GM12875 (cell line): ENCODE measurements at regions not wholly inside any gene's neighbourhood (a gene's known extent, or its start where the extent isn't known, plus 50 kb on each side); places are given as distances from the start of the nearest gene placed in this dataset.

Experiments
- H3K4me3 ChIP-seq: one replicate; pipeline ENCODE4 v1.5.1; 2011; ENCODE audit warnings: low read depth, low read length, control low read depth
- TF ChIP-seq, protein P1 (sequence below): IDR thresholded peaks from 2 replicates; pipeline ENCODE4 v1.5.1; 2011; ENCODE audit warnings: low read depth, mild to moderate bottlenecking, control low read depth, inconsistent platforms, low read length, moderate library complexity, borderline replicate concordance; ENCODE audit not compliant: insufficient read depth

DNA sequence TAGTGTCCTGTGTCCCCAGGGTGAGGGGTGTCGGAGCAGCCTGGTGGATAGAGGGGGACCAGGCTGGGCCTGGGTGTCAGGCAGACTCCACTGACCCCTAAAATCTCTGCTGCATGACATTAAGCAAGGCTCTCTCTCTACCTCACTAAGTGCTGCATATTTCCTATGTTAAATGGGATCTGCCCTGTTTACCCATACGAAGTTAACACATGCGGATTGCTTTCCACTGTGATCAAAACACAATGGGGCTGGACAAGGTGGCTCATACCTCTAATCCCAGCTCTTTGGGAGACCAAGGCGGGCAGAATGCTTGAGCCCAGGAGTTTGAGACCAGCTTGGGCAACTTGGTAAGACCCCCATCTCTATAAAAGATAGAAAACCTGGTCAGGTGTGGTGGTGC, 426.2 kb downstream of the MIAT start:
- H3K4me3 ChIP-seq: no peak overlapping the region
- TF ChIP-seq, protein P1, sequence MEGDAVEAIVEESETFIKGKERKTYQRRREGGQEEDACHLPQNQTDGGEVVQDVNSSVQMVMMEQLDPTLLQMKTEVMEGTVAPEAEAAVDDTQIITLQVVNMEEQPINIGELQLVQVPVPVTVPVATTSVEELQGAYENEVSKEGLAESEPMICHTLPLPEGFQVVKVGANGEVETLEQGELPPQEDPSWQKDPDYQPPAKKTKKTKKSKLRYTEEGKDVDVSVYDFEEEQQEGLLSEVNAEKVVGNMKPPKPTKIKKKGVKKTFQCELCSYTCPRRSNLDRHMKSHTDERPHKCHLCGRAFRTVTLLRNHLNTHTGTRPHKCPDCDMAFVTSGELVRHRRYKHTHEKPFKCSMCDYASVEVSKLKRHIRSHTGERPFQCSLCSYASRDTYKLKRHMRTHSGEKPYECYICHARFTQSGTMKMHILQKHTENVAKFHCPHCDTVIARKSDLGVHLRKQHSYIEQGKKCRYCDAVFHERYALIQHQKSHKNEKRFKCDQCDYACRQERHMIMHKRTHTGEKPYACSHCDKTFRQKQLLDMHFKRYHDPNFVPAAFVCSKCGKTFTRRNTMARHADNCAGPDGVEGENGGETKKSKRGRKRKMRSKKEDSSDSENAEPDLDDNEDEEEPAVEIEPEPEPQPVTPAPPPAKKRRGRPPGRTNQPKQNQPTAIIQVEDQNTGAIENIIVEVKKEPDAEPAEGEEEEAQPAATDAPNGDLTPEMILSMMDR: no peak

DNA sequence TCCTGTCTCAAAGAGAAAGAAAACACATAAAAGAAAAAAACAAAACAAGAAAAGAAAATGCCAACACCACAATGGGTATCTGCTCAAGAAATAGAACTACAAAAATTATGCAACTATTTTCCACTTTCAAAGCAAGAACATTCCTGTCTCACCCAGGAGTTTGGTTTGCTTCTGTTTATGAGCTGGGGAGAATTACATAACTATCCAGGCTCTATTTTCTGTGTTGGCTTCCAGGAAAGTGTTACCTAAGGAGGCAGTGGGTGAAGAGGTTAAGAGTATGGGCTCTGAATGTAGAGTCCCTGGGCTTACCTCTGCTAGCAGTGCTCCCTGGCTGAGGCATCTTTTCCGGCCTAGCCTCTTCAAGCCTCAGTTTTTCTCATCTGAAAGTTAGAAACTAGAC, 426.7 kb downstream of the MIAT start:
- TF ChIP-seq, protein P1: no peak
- H3K4me3 ChIP-seq: no peak overlapping the region

DNA sequence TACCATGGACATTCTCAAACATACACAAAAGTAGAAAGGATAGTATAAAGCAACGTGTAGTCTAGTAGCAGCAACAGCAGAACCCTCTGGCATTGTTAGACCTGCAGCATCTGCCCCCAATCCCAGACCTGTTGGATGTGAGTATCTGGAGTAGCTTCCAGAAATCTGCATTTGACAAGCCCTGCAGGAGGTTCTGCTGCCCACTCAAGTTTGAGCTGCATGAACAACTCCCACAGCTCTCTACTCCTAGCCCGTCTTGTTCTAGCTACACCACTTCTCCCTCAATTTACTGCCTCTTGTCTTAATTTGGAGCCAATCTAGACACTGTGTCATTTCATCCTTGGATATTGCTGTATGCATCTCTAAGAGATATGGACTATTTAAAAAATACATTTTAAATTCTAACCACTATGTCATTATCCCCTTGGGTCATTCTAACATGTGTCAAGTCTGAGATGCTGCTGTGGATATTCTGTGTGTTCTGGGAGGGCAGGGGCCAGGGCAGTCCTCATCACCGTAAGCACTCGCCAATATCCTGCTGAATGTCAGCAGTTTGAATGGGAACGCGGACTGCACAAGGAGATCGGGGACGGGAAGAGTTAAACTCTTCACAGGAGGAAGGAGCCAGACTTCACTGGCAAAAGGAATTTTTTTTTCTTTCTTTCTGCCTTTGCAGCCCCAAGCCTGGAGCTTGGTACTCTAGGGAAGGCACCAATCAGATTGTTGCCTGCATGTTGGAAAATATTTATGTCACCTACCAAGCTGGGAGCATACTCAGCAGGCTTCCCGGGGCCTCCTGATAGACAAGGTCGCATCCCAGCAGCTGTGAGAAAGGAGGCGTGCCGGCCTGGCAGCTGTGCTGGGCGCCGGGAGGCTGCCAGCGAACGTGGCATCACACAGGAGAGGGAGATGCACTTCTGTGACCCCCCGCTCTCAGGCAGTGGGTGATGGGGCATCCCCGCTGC, 429.0 kb downstream of the MIAT start:
- TF ChIP-seq, protein P1: no peak
- H3K4me3 ChIP-seq: no peak overlapping the region

DNA sequence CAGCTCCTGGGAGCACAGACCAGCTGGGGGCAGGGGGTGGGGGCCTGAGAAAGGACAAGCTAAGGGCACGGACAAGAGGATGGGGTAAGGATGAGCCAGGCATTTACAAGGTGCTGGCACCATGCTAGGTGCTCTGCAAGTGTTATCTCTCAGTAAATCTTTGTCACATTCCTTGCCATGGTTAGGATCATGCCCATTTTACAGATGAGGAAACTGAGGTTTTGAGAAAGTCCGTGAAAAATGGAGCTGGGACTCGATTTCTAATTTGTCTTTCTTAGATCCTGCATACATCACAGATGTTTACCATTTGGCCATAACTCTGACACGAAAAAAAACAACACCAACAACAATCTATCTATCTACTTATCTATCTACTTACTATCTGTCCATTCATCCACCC, 429.7 kb downstream of the MIAT start:
- TF ChIP-seq, protein P1: no peak

DNA sequence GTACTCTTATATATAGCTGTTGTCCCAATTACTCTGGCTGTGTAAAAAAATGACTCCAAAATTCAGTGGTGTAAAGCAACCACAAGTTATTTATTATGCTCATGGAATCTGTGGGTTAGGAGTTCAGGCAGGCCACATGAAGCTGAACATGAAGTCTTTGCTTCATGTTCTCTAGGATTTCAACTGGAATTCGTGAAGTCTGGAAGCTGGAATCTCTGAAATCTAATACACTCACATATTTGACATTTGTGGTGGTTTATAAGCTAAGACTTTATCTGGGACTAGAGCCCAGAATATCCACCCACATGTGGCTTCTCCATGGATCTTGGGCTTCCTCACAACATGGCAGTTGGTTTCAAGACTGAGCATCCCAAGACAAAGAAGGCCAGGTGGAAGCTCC, 430.6 kb downstream of the MIAT start:
- TF ChIP-seq, protein P1: no peak

More for the DNA sequence above, 429.7 kb downstream of the MIAT start:
- H3K4me3 ChIP-seq: no peak overlapping the region

DNA sequence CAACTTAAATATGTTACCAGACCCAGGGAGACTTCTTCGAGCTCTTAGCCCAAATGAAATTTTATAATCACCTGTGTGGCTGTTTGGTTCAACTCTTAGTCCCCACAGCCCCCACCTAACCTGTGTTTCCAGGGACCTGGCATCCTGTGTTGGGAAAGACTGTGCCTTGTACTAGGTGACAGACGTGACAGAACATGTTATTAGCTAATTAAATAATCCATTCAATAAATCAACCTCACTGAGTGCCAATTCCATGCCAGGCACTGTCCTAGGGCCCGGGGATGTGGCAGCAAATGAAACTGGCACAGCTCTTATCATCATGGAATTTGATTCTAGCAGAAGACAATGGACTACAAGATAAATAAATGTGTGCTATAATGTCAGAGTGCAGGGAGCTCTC, 431.9 kb downstream of the MIAT start:
- TF ChIP-seq, protein P1: no peak
- H3K4me3 ChIP-seq: no peak overlapping the region

More for the DNA sequence above, 430.6 kb downstream of the MIAT start:
- H3K4me3 ChIP-seq: no peak overlapping the region

DNA sequence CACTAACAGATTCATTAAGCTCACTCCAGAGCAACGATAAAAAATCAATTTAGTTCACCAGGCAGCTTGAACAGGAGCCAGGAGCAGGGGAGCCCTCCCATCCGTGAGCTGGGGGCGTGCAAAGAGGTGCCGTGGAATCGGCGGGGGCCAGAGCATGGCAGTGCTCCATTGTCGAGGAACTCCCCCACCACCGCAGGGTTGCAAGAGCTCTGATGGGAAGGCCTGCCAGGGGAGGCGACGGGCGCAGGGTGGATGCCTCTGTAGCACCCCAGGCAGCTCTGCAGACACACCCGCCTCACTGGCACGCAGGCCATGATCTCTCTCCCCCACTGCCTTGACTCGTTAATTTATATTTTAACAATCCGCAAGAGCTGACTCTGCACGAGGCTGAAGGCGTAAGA, 433.2 kb downstream of the MIAT start:
- TF ChIP-seq, protein P1: no peak
- H3K4me3 ChIP-seq: no peak overlapping the region
